Epithelial cell of esophagus (primary cell): ENCODE measurements at regions not wholly inside any gene's neighbourhood (a gene's known extent, or its start where the extent isn't known, plus 50 kb on each side); places are given as distances from the start of the nearest gene placed in this dataset.

Experiments
- DNase-seq: peaks from one replicate; pipeline ENCODE4 v3.0.0; 2010; ENCODE audit warnings: low read depth
- H3K4me3 ChIP-seq: 2 replicates; pipeline ENCODE4 v1.5.1; 2011; ENCODE audit warnings: mild to moderate bottlenecking, low read length, control low read depth
- TF ChIP-seq, protein P1 (sequence below): IDR thresholded peaks from 2 replicates; pipeline ENCODE4 v1.5.1; 2011; ENCODE audit warnings: low read depth, mild to moderate bottlenecking, low read length, control low read depth, inconsistent platforms; ENCODE audit not compliant: insufficient read depth; ENCODE audit errors: missing control alignments

DNA sequence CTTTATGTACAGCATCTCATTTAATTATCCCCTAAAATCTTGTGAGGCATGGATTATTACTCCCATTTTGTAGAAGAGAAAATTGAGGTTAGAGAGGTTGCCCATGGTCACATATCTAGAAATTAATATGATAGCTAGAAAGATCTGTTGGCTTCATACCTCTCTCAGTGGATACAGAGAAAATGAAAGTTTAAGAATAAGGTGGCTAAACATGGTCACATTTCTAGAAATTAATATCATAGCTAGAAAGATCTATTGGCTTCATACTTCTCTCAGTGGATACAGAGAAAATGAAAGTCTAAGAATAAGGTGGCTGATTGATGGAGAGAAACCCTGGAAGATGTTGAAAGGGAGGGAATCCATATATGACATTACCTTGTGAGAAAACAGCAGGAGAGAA lies 260.7 kb upstream of the MAN1A1 start:
- H3K4me3 ChIP-seq = no peak overlapping the region
- no peak for DNase-seq
- TF ChIP-seq, protein P1, sequence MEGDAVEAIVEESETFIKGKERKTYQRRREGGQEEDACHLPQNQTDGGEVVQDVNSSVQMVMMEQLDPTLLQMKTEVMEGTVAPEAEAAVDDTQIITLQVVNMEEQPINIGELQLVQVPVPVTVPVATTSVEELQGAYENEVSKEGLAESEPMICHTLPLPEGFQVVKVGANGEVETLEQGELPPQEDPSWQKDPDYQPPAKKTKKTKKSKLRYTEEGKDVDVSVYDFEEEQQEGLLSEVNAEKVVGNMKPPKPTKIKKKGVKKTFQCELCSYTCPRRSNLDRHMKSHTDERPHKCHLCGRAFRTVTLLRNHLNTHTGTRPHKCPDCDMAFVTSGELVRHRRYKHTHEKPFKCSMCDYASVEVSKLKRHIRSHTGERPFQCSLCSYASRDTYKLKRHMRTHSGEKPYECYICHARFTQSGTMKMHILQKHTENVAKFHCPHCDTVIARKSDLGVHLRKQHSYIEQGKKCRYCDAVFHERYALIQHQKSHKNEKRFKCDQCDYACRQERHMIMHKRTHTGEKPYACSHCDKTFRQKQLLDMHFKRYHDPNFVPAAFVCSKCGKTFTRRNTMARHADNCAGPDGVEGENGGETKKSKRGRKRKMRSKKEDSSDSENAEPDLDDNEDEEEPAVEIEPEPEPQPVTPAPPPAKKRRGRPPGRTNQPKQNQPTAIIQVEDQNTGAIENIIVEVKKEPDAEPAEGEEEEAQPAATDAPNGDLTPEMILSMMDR = no peak

DNA sequence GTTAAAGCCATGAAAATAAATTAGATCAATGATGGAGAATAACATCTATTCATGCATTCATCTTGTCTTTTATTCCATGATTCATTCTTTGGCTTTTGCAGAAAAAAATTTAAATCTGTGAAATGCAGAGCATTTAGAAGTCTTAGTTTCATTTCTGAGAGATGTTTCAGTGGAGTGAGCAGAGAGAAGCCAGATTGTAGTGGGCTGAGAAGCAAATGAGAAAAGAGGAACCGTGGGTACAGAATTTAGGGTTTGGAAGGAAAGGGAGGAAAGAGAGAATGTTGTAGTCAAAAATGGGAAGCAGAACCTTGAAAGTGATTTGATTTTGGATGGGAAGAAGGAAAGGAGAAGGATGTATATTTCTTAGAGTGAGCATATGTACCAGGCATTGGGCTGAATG lies 260.3 kb upstream of the MAN1A1 start:
- TF ChIP-seq, protein P1 = no peak
- no peak overlapping the region for H3K4me3 ChIP-seq
- DNase-seq = no peak

DNA sequence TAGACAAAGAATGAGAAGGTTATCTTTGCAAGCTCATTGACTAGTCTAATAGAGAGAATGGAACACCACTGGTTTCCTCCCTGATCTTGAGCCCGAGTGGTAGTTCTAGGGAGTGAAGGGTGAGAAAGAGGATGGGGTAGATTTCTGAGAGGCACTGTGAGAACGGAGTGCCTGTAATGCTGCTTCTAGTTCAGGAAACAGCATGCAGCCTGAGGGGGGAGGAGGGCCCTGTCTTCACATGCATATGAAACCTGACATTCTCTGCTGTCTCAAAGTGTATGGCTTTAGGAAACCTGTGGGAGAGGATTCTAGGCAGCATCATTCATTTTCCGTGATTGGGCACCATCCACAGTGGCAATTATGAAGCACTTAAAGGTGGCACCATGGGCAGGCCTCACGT lies 259.4 kb upstream of the MAN1A1 start:
- TF ChIP-seq, protein P1 = no peak
- no peak for DNase-seq
- no peak overlapping the region for H3K4me3 ChIP-seq

DNA sequence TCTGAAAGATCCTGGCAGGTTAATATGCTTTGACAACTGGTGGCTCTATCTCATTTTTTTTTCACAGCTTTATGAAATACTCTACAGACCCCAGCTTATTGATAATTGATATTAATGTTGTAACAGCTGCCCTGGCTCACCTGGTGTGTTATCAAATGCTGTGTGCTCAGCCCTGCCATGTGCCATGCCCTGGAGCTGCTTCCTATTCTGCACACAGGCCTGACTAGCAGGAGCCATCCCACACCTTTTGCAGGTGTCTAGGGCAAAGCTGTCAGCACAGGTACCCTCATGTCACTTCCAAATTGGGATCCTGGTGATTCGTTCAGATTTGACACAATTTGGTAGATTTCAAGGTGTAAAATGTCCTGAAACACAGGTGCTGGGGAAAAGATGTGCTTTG lies 254.6 kb upstream of the MAN1A1 start:
- TF ChIP-seq, protein P1 = no peak
- H3K4me3 ChIP-seq = no peak overlapping the region
- no peak for DNase-seq

DNA sequence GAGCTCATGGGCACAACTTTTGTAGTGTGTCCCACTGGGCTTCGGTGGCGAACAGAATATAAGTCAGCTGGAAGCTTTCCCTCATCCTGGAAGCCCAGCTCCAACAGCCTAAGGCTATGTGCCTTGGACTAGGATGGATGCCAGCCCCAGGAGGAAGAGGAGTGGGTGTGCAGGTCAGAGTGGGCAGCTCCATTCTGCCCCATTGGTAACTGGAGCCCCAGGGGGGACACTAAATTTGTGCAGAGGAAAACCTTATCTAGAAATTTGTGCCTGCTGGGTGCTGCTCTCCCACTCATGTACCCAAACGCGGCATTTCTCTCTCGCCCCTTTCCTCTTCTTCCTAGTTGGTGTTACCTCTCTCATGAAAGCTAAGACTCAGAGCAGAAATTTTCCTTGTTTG lies 253.9 kb upstream of the MAN1A1 start:
- TF ChIP-seq, protein P1 = no peak
- H3K4me3 ChIP-seq = no peak overlapping the region
- DNase-seq = no peak

DNA sequence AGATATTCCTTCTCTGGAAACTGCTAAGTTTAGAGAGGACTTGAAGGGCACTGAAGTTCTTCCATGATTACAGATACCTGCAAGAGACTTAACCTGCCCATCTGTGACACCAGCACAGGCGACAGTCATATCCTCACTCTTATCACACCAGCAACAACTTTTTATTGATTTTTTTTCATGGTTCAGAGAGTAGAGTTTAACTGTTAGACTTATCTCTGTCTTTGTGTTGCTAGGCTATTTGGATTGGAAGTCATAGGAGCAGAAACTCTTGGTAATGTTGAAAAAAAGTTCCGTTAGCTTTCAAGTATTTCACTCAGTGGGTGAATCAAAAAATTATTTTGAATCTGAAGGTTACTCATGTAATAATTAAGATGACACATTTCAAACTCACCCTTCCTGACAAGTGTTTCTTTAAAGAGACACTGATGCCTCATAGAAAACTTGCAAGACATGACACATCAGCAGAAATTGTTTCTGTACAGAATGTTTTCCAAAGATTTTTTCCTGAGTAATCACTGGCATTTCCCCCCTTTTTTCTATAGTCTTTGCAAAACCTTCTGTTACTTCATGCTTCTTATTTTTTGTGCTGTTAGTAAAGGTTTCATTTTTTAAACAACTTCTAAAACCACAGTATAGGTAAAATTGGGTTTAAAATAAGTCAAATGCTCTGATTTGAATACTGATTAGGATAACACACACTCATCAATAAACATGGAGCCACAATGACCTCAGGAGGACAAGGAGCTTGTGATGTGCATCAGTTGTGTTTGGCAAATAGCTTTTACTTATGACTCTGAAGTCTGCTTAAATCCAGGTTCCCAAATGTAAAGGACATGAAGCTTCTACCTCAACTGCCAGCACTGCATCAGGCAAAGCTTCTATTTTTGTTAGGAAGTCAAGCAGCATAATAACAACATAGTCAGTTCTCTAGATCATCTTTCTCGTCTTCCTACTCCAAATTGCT lies 252.9 kb upstream of the MAN1A1 start:
- TF ChIP-seq, protein P1 = no peak
- DNase-seq = peak; percentile 81
- H3K4me3 ChIP-seq = no peak overlapping the region

DNA sequence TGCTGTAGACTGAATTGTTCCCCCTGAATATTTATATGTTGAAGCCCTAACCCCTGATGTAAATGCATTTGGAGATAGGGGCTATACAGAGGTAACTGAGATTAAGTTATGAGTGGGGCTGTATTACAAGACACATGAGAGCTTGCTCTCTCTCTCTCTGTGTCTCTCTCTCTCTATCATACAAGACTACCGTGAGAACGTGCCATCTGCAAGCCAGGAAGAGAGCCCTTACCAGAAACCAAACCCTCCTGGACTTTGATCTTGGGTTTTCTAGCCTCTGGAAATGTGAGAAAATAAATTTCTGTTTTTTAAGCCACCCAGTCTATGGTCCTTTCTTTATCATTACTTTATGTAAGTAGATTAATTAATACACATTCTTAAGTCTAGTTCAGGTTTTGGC lies 249.3 kb upstream of the MAN1A1 start:
- TF ChIP-seq, protein P1 = no peak
- no peak for DNase-seq
- no peak overlapping the region for H3K4me3 ChIP-seq
